B cell (primary cell): ENCODE measurements at regions not wholly inside any gene's neighbourhood (a gene's known extent, or its start where the extent isn't known, plus 50 kb on each side); places are given as distances from the start of the nearest gene placed in this dataset.

ENCODE experiments used
- CTCF ChIP-seq: fragments of 200-600 bp; IDR thresholded peaks from one replicate; pipeline ENCODE4 v1.8.0; 2022; ENCODE audit warnings: antibody characterized with exemption, mild to moderate bottlenecking
- EZH2 ChIP-seq: IDR thresholded peaks from 2 replicates; pipeline ENCODE4 v1.6.1; 2012; ENCODE audit warnings: borderline replicate concordance, low read depth, mild to moderate bottlenecking, moderate library complexity, low read length; ENCODE audit not compliant: insufficient read depth, poor library complexity, severe bottlenecking

DNA sequence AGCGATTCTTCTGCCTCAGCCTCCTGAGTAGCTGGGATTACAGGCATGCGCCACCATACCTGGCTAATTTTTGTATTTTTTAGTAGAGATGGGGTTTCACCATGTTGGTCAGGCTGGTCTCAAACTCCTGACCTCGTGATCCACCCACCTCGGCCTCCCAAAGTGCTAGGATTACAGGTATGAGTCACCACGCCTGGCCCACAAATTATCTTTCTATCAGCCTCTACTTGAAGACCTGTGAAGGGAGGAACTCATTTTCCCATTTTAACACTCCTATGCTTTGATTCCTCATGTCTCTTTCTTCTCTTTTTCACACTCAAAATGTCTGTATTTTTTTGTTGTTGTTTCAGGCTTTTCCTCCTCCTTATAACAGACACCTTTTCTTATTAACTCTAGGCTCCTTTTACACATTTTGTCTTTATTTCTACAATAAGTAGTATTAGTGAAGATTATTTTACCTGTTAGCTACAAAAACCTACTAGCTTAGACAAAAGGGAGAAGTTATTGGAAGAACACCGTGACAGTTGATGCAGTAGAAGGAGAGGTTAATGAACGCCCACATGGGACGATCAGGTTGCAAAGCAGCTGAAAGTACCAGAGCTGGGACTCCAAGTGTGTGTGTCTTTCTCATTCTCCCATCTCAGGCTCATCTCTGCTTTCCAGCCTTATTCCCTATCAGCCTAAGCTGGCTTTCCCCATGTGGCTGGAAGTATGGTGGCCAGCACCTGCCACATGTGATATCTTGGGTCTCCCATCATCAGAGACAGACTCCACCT lies 97.6 kb upstream of the AGAP1 start:
- no peak for TF ChIP-seq EZH2
- TF ChIP-seq CTCF = no peak
